Astrocyte of the spinal cord (primary cell): ENCODE measurements at regions not wholly inside any gene's neighbourhood (a gene's known extent, or its start where the extent isn't known, plus 50 kb on each side); places are given as distances from the start of the nearest gene placed in this dataset.

Experiments used
- DNase-seq: peaks from one replicate; pipeline ENCODE4 v3.0.0; 2011; ENCODE audit warnings: low read depth, low spot score
- H3K4me3 ChIP-seq: 2 replicates; pipeline ENCODE4 v1.5.1; 2011; ENCODE audit warnings: low read depth, mild to moderate bottlenecking, low read length, moderate library complexity
- CTCF ChIP-seq: IDR thresholded peaks from 2 replicates; pipeline ENCODE4 v1.5.1; 2012; ENCODE audit warnings: low read depth, mild to moderate bottlenecking, low read length, inconsistent platforms
- in situ Hi-C: cut with HindIII; loops from 2 replicates; pipeline ENCODE4 v1.10.0; 2017; ENCODE audit warnings: low sequenced_read_pairs

DNA sequence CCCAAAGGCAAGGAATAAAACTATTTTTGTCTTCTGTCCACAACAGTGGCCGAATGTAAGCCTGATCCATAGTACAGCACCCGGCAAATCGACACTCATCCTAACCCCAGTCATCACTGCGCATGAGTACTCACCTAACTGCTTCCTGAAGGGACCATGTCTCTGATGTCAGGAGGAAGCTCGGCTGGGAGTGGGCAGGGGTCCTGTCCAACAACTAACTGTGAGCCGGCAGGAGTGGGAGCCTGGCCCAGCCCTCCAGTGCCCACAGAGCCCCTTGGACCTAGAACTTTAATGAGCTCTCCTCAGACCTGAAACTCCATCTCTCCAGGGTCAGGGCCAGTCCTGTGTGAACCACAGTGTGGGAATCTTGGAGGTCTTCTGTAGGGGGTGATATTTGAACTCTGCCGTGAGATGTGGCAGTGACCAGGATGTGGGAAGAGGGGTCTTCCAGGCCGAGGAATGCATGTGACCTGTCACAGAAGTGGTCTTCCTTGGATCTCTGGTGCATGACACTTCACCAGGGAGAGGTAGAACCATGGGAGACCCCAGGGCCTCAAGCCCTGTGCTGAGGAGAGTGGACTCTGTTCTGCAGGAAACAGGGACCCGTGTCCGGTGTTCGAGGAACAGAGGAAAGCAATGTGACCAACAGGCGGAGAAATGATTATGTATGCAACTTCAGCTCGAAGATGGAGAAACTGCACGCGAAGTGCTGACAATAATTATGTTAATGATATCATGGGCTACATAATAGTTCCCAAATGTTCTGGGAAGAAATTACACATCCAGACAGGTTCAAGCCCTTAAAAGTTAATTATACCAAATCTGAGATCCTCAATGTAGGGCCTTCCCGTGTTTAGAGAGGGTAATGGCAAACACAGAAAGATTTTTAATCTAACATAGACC is 240.1 kb upstream of the HDAC4 start:
- in situ Hi-C loops, result no loop called here
- no peak for DNase-seq
- no peak overlapping the region for H3K4me3 ChIP-seq
- no peak for TF ChIP-seq CTCF

DNA sequence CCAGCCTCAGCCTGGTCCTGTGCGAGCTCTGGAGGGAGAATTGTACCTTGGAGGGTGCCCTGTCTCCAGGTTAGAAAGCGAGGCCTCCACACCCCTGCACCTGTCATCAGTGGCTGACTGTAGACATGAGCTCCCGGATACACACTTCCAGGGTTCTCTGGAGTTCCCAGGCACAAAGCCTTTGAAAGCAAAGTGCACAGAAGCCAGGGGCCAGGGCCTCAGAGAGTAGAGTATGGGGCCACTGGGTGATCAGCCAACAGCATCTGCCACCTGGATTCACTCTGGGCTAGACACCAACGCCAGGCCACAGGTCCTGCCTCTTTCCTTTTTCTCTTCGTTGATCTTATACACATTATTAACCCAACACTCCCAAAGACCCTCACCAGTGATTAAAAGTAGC is 239.4 kb upstream of the HDAC4 start:
- TF ChIP-seq CTCF, result no peak
- in situ Hi-C loops, result no loop called here
- no peak overlapping the region for H3K4me3 ChIP-seq
- DNase-seq, result no peak

DNA sequence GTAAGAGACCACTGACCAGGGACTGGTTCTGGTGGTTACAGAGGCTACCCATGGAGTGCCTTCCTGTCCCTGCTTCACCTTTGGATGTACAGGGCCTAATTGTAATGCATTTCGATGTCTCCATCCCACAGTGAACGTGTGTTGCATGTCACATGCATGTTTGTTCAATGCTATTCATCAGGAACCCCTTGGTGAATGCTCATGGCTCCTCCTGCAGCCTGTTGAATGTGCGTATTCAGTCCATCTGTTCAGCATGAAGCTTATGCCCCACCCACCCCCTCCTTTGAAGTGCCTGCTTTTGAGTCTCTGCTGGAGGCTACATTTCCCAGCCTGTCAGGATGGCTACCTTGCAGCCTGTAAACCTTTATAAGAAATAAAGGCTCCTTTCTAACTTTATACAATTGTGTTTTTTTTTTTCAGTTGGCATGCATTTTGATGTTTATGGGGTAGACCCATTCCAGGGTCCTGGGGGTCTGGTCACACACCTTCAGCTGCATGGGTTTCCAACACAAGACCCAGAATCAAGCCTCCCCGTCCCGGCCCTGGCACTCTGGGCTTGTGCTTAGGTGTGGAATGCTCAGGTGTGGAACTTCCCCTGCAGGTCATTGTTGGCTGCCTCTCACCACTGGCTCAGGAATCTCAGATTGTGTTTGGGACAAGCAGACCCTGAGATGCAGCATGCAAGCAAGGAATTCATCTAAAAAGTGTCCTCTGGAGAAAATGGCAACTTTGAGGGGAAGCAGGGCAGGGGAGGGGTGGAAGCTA is 238.8 kb upstream of the HDAC4 start:
- in situ Hi-C loops, result no loop called here
- H3K4me3 ChIP-seq, result no peak overlapping the region

GRCh38 chr2:239638376-239638775 is 237.6 kb upstream of the HDAC4 start:
- no peak overlapping the region for H3K4me3 ChIP-seq
- TF ChIP-seq CTCF, result no peak
- in situ Hi-C loops, result no loop called here
- no peak for DNase-seq

More for the DNA sequence above, 238.8 kb upstream of the HDAC4 start:
- TF ChIP-seq CTCF, result no peak
- no peak for DNase-seq

GRCh38 chr2:239636808-239637207 is 236.0 kb upstream of the HDAC4 start:
- H3K4me3 ChIP-seq, result no peak overlapping the region
- DNase-seq, result peak; percentile 0
- in situ Hi-C loops, result no loop called here
- TF ChIP-seq CTCF, result no peak

- DNase-seq, result no peak
- TF ChIP-seq CTCF, result no peak
- H3K4me3 ChIP-seq, result no peak overlapping the region
- in situ Hi-C loops, result no loop called here
Measured at GRCh38 chr2:239634769-239635168, 233.9 kb upstream of the HDAC4 start.
